HG03280 (cell line): ENCODE measurements at regions not wholly inside any gene's neighbourhood (a gene's known extent, or its start where the extent isn't known, plus 50 kb on each side); places are given as distances from the start of the nearest gene placed in this dataset.
"Not testable (repeated sequence)": the region's sequence is repeated elsewhere in the genome, so short reads cannot be mapped to it uniquely, and the experiment has no call there.

ENCODE experiments used
- ATAC-seq: cut with Tn5 transposase; IDR thresholded peaks from one replicate; pipeline ENCODE4 v1.9.1; 2021; ENCODE audit warnings: mild to moderate bottlenecking, moderate library complexity; ENCODE audit not compliant: unreplicated experiment

- ATAC-seq, result no peak
Observed at GRCh38 chrX:45622042-45622423, 421.4 kb upstream of the DIPK2B start.

GRCh38 chrX:45621376-45622041, 420.8 kb upstream of the DIPK2B start:
- ATAC-seq, result no peak

- no peak for ATAC-seq
Observed at GRCh38 chrX:45619290-45619689, 418.6 kb upstream of the DIPK2B start.

- not testable (repeated sequence) for ATAC-seq
Observed at GRCh38 chrX:45615591-45615990, 414.9 kb upstream of the DIPK2B start.

GRCh38 chrX:45614853-45615252, 414.2 kb upstream of the DIPK2B start:
- no peak for ATAC-seq

GRCh38 chrX:45602151-45602550, 401.5 kb upstream of the DIPK2B start:
- ATAC-seq, result no peak

GRCh38 chrX:45601052-45601451, 400.4 kb upstream of the DIPK2B start:
- no peak for ATAC-seq

GRCh38 chrX:45598861-45599260, 398.2 kb upstream of the DIPK2B start:
- ATAC-seq, result no peak

GRCh38 chrX:45596188-45596808, 395.6 kb upstream of the DIPK2B start:
- no peak for ATAC-seq

GRCh38 chrX:45592101-45592500, 391.4 kb upstream of the DIPK2B start:
- ATAC-seq, result no peak

GRCh38 chrX:45591650-45592049, 391.0 kb upstream of the DIPK2B start:
- no peak for ATAC-seq

- no peak for ATAC-seq
Observed at GRCh38 chrX:45584717-45585116, 384.0 kb upstream of the DIPK2B start.

GRCh38 chrX:45577361-45577760, 376.7 kb upstream of the DIPK2B start:
- ATAC-seq, result no peak

- no peak for ATAC-seq
Observed at GRCh38 chrX:45571453-45571852, 370.8 kb upstream of the DIPK2B start.

- no peak for ATAC-seq
Observed at GRCh38 chrX:45566456-45566855, 365.8 kb upstream of the DIPK2B start.

- ATAC-seq, result no peak
Observed at GRCh38 chrX:45557387-45557786, 356.7 kb upstream of the DIPK2B start.

GRCh38 chrX:45554736-45555135, 354.1 kb upstream of the DIPK2B start:
- ATAC-seq, result no peak

- no peak for ATAC-seq
Observed at GRCh38 chrX:45553417-45553816, 352.7 kb upstream of the DIPK2B start.

- not testable (repeated sequence) for ATAC-seq
Observed at GRCh38 chrX:45546697-45547096, 346.0 kb upstream of the DIPK2B start.

- no peak for ATAC-seq
Observed at GRCh38 chrX:45540181-45540580, 339.5 kb upstream of the DIPK2B start.

- no peak for ATAC-seq
Observed at GRCh38 chrX:45537936-45538335, 337.3 kb upstream of the DIPK2B start.

- ATAC-seq, result no peak
Observed at GRCh38 chrX:45527834-45528233, 327.2 kb upstream of the DIPK2B start.

GRCh38 chrX:45524805-45525204, 324.1 kb upstream of the DIPK2B start:
- ATAC-seq, result no peak
